T-helper 2 cell treated with Interferon-gamma antibody and Interleukin-4, amounts not matched to agents 5 μg/mL and 100 μg/mL, for 36 hours (primary cell): ENCODE measurements at regions not wholly inside any gene's neighbourhood (a gene's known extent, or its start where the extent isn't known, plus 50 kb on each side); places are given as distances from the start of the nearest gene placed in this dataset.

ENCODE experiments used
- DNase-seq: peaks from one replicate; pipeline ENCODE4 v3.0.0; 2021; ENCODE audit warnings: low spot score
- H3K27ac Mint-ChIP-seq: one replicate; pipeline ENCODE4 v1.8.0; 2021; ENCODE audit warnings: mild to moderate bottlenecking, mixed read lengths
- H3K27me3 Mint-ChIP-seq: one replicate; pipeline ENCODE4 v1.8.0; 2021; ENCODE audit warnings: low read depth, mixed read lengths
- H3K36me3 Mint-ChIP-seq: one replicate; pipeline ENCODE4 v1.8.0; 2021; ENCODE audit warnings: low read depth, mixed read lengths
- H3K4me1 Mint-ChIP-seq: one replicate; pipeline ENCODE4 v1.8.0; 2021; ENCODE audit warnings: low read depth, mixed read lengths
- H3K4me3 Mint-ChIP-seq: one replicate; pipeline ENCODE4 v1.8.0; 2022; ENCODE audit warnings: mild to moderate bottlenecking, moderate library complexity, mixed read lengths
- H3K9me3 Mint-ChIP-seq: one replicate; pipeline ENCODE4 v1.8.0; 2021; ENCODE audit warnings: mixed read lengths

DNA sequence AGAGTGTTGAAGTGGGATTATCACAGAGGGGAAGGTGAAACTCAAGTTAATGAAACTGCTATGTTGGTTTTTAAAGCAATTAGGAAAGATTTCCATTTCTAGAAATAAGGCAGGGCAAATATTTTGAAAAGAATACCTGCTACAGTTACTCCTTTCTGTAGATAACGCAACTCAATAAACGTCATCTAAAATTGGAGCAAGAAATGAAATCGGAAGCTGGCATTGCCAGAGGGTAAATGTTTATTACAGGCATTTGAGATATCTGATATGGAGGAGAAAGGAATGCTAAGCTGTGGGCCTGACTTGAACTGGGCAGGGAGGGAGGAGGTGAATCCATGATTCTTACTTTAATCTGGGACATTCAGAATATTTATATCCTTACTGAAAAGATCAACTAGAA lies 217.0 kb upstream of the ADARB2 start:
- H3K4me3 Mint-ChIP-seq = no peak overlapping the region
- H3K27me3 Mint-ChIP-seq = no peaks in the 10 kb centered on the region
- no peaks in the 10 kb centered on the region for H3K36me3 Mint-ChIP-seq
- DNase-seq = no peak
- H3K27ac Mint-ChIP-seq = no peak overlapping the region
- H3K4me1 Mint-ChIP-seq = peaks cover 4% of the 10 kb centered on the region
- H3K9me3 Mint-ChIP-seq = peaks cover 3% of the 10 kb centered on the region

DNA sequence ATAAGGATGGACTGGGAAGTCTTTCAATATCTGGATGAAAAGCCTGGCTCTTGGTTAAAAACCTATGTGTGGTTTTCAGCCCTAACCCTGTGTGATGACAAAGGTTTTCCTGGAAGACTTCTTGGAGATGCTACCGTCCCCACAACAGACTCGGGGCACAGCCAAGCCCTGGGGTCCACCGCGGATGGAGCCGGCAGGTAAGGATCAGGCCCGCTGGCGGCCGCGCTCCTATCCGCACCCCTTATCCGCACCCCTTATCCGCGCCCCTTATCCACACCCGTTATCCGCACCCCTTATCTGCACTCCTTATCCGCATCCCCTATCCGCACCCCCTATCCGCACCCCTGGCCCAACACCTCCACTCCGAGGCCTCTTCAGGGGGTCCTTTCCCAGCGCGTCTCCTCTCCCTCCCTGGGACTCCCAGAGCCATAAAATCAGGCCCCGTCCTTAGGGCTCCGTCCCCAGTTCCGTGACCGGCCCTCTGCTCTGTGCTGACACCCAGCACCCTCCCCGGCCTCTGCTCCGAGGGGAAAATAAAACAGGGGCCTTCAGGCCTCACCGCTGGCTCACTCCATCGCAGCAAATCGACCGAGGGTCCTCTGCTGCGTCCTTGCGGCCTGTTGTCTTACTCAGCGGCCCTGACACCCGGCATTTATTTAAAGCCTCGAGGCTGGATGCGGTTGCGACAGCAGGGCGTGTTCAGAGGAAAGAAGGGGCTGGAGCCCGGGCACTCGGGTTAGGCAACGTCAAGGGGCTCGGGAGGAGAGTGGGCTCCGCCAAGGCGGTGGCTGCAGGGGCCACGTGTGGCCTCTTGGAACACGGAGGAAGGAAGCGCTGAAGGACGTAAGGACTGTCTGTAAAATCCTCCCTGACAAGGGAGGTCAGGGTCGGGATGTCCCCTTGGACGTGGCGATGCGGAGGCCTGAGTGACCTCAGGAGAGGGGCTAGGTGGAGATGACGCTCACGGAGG lies 215.1 kb upstream of the ADARB2 start:
- Mint-ChIP-seq H3K36me3 (no peaks in the 10 kb centered on the region), H3K27me3 (no peaks in the 10 kb centered on the region), H3K4me1 (peaks cover 2% of the 10 kb centered on the region), H3K27ac (no peak overlapping the region), H3K4me3 (no peak overlapping the region), H3K9me3 (peaks cover 3% of the 10 kb centered on the region)
- no peak for DNase-seq

DNA sequence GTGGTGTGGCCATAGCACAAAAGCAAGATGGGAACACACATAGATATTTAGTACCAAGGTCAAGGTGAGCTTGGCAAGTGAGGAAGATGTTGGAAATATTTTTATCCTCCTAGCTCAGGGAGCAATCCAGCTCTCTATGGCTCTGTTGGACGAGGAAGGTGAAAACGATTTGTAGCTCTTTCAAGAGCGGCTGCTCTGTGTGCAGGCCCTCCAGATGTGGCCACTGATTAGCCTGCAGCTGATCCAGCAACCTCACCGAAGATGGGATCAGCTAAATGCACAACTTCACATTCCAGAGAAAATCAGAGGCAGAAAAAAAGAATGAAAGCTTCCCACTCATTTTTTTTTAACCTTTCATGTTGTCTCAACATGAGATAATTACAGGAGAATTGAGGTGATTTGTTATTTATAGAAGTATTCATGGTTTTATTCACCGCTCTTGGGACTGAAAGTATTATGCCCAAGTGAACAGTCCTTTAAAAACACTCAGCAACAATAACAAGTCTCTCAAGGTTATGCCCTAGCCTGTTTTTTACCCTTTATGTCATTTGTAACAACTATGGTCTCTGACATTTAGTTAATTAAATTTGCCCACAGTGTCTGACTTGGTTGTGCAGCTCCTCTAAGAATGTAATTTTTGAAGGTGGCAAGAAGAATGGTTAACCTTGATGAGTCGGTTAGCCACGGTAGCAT lies 213.6 kb upstream of the ADARB2 start:
- no peak for DNase-seq
- Mint-ChIP-seq H3K4me3 (no peak overlapping the region), H3K27me3 (no peaks in the 10 kb centered on the region), H3K9me3 (peaks cover 3% of the 10 kb centered on the region), H3K36me3 (no peaks in the 10 kb centered on the region), H3K4me1 (no peaks in the 10 kb centered on the region), H3K27ac (no peak overlapping the region)

DNA sequence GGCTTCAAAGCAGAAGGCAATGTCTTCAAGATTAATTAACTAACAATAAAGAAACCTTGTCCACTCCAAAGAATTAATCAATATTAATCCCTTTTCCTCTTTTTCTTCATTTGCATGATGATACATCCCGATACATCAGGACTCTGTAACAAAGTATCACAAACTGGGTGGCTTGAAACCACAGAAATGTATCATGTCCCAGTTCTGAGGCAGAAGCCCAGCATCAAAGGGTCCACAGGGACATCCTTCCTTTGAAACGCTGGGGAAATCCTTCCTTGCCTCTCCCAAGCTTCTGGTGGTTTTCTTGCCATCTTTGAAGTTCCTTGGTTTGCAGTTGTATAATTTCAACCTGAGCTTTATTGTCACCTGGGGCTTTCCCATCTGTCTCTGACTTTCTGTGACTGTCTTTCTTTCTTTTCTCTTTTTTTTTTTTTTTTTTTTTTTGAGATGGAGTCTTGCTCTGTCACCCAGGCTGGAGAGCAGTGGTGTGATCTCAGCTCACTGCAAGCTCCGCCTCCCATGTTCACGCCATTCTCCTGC lies 210.2 kb upstream of the ADARB2 start:
- peaks cover 5% of the 10 kb centered on the region for H3K4me1 Mint-ChIP-seq
- H3K9me3 Mint-ChIP-seq = peaks cover 3% of the 10 kb centered on the region
- no peaks in the 10 kb centered on the region for H3K27me3 Mint-ChIP-seq
- no peak for DNase-seq
- no peaks in the 10 kb centered on the region for H3K36me3 Mint-ChIP-seq
- H3K27ac Mint-ChIP-seq = no peak overlapping the region
- H3K4me3 Mint-ChIP-seq = no peak overlapping the region

DNA sequence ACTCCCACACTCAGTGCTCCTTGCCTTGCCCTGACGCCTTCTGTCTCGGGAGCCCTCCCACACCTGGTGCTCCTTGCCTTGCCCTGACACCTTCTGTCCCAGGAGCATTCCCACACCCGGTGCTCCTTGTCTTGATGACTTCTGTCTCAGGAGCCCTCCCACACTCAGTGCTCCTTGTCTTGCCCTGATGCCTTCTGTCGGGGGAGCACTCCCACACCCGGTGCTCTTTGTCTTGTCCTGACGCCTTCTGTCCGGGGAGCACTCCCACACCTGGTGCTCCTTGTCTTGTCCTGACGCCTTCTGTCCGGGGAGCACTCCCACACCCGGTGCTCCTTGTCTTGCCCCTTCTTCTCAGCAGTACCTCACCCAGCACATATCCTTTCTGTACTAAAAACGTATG lies 207.2 kb upstream of the ADARB2 start:
- DNase-seq = no peak
- peaks cover 9% of the 10 kb centered on the region for H3K4me1 Mint-ChIP-seq
- no peak overlapping the region for H3K27ac Mint-ChIP-seq
- H3K9me3 Mint-ChIP-seq = peaks cover 3% of the 10 kb centered on the region
- no peaks in the 10 kb centered on the region for H3K27me3 Mint-ChIP-seq
- H3K36me3 Mint-ChIP-seq = no peaks in the 10 kb centered on the region
- no peak overlapping the region for H3K4me3 Mint-ChIP-seq

DNA sequence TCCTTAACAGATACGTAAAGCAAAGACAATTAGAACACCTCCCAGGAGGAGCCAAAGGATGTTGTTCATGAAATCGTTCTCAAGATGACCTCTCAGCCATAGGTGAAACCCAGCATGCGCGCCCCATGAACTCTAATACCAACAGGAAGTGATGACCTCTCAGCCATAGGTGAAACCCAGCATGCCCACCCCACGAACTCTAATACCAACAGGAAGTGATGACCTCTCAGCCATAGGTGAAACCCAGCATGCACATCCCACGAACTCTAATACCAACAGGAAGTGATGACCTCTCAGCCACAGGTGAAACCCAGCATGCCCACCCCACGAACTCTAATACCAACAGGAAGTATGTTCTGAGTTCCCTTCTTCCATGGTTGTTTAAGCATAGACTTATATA lies 205.2 kb upstream of the ADARB2 start:
- DNase-seq = no peak
- peaks cover 21% of the 10 kb centered on the region for H3K4me1 Mint-ChIP-seq

DNA sequence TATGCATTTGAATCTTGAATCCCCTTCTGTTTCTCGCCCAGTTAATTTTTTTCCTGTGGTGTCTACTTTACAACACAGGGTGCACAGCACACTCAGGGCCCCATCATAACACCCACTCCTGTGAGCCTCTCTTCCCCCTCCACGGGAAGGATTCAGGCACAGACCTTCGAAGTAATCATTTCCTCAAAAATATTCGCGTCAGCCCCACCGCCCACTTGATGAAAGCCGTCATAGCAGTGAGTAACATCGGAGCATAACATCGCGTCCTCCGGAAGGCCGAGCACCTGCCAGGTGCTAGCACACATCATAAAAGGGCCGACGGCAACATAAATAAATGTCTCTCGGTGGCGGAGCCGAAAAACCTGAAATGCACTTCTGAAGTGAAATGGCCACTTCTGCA lies 201.7 kb upstream of the ADARB2 start:
- Mint-ChIP-seq H3K4me3 (peak overlapping the region; percentile 80), H3K9me3 (peaks cover 5% of the 10 kb centered on the region), H3K4me1 (peaks cover 22% of the 10 kb centered on the region), H3K27me3 (no peaks in the 10 kb centered on the region), H3K36me3 (peaks cover 9% of the 10 kb centered on the region), H3K27ac (peak overlapping the region; percentile 98)
- peak; percentile 71 for DNase-seq

More for the DNA sequence above, 205.2 kb upstream of the ADARB2 start:
- H3K36me3 Mint-ChIP-seq = peaks cover 7% of the 10 kb centered on the region
- H3K27me3 Mint-ChIP-seq = no peaks in the 10 kb centered on the region
- H3K9me3 Mint-ChIP-seq = peaks cover 5% of the 10 kb centered on the region
- H3K4me3 Mint-ChIP-seq = no peak overlapping the region
- H3K27ac Mint-ChIP-seq = no peak overlapping the region

DNA sequence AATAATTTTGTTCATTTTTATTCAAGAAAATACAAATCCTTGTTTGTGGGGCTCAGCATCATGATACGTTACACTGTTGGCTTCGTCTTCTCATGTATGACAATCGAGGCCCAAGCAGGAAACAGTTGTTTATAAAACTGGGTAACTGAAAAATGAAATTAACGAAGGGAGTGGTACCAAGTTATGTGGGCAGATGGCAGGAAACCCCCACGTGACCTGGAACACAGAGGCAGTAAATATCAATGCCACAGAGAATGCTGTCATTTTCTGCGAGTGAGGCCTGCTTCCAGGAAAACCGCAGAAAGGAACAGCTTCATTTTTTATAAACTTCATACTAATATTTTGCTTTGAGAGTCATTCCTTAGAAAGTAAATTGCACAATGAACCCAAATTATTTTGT lies 201.0 kb upstream of the ADARB2 start:
- DNase-seq = peak; percentile 60
- Mint-ChIP-seq H3K4me1 (peaks cover 22% of the 10 kb centered on the region), H3K9me3 (peaks cover 5% of the 10 kb centered on the region), H3K27ac (peak overlapping the region; percentile 98), H3K4me3 (peak overlapping the region; percentile 80), H3K36me3 (peaks cover 9% of the 10 kb centered on the region), H3K27me3 (no peaks in the 10 kb centered on the region)

DNA sequence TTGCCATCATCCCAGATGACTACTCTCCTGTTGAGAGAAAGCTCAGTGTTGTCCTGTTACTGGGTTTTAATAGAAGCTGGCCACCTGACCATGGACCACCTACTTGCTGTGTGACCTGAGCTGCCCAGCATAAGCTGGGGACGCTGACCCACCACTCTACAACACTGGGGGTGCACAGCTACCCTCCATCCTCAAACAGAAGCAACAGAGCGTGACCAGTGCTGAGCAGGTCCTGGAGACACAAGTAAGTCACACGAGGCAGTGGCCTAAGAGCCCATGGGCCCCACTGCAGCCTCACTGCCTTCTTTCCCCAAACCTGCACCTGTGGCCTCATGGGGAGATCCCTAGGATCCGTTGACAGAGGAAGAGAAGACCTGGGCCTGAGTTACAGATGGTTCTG lies 198.6 kb upstream of the ADARB2 start:
- H3K4me3 Mint-ChIP-seq = no peak overlapping the region
- H3K9me3 Mint-ChIP-seq = peaks cover 5% of the 10 kb centered on the region
- H3K27ac Mint-ChIP-seq = no peak overlapping the region
- no peaks in the 10 kb centered on the region for H3K27me3 Mint-ChIP-seq
- DNase-seq = no peak
- peaks cover 9% of the 10 kb centered on the region for H3K36me3 Mint-ChIP-seq
- H3K4me1 Mint-ChIP-seq = peaks cover 22% of the 10 kb centered on the region

DNA sequence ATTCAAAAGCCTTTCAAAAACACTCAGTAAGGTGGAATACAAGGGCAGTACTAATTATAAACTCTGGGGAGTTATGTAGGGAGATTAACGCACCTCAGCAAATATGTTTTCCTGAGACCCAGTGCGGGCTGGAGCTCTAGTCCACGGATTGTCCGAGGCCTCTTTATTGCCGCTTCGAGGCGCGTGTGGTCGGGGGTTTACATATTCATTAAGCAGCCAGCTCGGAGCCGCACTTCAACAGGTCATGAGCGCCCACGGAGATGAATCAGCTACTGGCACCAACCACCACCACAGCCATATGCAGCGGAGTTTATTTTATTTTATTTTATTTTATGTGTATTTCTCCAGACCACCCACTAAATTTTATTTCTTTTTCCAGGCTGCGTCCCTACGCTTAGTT lies 195.9 kb upstream of the ADARB2 start:
- DNase-seq = no peak
- Mint-ChIP-seq H3K4me3 (peak overlapping the region; percentile 70), H3K36me3 (peaks cover 4% of the 10 kb centered on the region), H3K27ac (no peak overlapping the region), H3K4me1 (peaks cover 12% of the 10 kb centered on the region), H3K27me3 (peaks cover 4% of the 10 kb centered on the region), H3K9me3 (no peaks in the 10 kb centered on the region)

DNA sequence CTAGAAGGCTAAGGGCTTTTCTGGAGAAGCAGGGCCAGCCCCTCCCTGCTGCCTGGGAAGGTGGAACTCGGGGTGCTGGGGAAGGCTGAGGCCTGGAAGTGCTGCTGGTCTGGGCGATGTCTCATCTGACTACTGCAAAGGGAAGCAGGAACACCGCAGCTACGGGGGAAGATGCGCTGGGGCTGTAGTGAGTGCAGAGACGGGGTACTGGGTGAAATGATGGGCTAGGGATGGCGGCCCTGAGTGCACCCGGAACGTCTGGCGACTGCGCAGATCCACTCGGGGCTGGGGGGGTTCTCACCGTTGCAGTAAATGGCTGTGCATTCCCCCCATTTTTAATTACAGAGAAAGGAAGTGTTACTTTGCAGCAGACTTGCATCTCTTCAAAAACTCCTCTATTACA lies 195.4 kb upstream of the ADARB2 start:
- Mint-ChIP-seq H3K9me3 (no peaks in the 10 kb centered on the region), H3K27me3 (peaks cover 4% of the 10 kb centered on the region), H3K27ac (peak overlapping the region; percentile 20), H3K36me3 (peaks cover 4% of the 10 kb centered on the region), H3K4me1 (peaks cover 10% of the 10 kb centered on the region), H3K4me3 (peak overlapping the region; percentile 70)
- no peak for DNase-seq

DNA sequence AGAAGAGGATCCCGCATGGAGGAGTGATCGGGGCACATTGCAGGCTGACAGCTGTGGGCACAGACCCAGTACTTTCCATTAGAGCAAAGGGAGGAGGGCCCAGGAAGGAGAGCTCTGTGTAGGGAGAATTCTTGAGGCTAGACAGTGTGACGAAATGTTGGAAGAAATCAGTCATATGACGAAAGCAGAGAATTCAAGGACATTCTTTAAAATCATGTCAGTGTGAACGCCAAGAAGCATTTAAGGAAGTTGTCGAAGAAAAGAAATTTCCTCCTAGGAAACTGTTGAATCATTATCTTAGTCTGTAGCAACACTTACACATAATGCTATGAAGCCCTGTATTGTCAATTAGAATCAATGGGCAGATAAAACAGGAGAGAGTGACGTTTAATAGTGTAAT lies 191.3 kb upstream of the ADARB2 start:
- H3K36me3 Mint-ChIP-seq = no peaks in the 10 kb centered on the region
- no peak for DNase-seq
- no peak overlapping the region for H3K27ac Mint-ChIP-seq
- peaks cover 7% of the 10 kb centered on the region for H3K4me1 Mint-ChIP-seq
- H3K9me3 Mint-ChIP-seq = no peaks in the 10 kb centered on the region
- H3K27me3 Mint-ChIP-seq = peaks cover 4% of the 10 kb centered on the region
- no peak overlapping the region for H3K4me3 Mint-ChIP-seq

DNA sequence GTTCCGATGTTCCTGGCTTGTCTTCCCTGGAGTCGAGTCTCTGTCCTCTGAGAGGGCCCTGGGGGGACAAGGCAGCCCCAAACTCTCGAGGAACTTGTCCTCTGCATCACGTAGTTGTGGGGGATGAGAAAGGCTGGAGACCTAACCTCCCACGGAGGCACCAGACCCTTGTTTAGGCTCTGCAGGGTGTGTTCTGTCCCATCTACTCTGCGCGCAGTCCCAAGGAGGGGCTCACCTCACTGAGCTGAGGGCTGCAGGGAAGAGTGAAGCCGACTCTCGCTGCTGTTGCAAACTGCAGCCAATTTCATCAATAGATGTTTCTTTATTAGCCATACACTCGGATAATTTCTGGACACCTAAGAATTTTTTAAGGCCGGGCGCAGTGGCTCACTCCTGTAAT lies 186.7 kb upstream of the ADARB2 start:
- H3K9me3 Mint-ChIP-seq = no peaks in the 10 kb centered on the region
- H3K27me3 Mint-ChIP-seq = peaks cover 7% of the 10 kb centered on the region
- no peak for DNase-seq
- H3K27ac Mint-ChIP-seq = no peak overlapping the region
- H3K4me3 Mint-ChIP-seq = no peak overlapping the region
- no peaks in the 10 kb centered on the region for H3K36me3 Mint-ChIP-seq
- H3K4me1 Mint-ChIP-seq = peaks cover 9% of the 10 kb centered on the region

DNA sequence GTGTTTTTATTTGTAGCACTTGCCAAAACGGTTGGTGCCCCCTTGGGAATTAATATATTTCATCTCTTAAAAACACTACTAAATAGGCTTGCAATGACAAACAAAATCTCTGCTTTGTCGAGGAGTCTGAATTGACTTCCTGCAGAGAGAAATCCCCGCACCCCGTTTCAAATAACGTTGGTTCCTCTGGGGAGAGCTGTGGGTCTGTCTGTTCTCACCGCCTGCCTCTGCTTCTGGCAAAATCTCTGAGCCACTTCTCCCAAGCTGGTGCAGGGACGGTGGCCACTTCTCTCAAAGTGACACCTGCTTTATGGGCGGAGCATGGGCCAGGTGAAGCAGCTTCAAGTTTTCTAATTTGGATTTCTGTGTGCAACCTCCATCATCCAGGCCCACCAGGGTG lies 186.3 kb upstream of the ADARB2 start:
- H3K9me3 Mint-ChIP-seq = no peaks in the 10 kb centered on the region
- H3K27me3 Mint-ChIP-seq = peaks cover 4% of the 10 kb centered on the region
- DNase-seq = no peak
- peaks cover 9% of the 10 kb centered on the region for H3K4me1 Mint-ChIP-seq
- no peak overlapping the region for H3K27ac Mint-ChIP-seq
- no peaks in the 10 kb centered on the region for H3K36me3 Mint-ChIP-seq
- H3K4me3 Mint-ChIP-seq = no peak overlapping the region
